ENCODE measurements at regions not wholly inside any gene's neighbourhood (a gene's known extent, or its start where the extent isn't known, plus 50 kb on each side); places are given as distances from the start of the nearest gene placed in this dataset.

GRCh38 chr10:131830446-131831130 is 70.2 kb upstream of the PPP2R2D start:
- no peak overlapping the region for H3K27ac ChIP-seq
- TF ChIP-seq, protein P1, sequence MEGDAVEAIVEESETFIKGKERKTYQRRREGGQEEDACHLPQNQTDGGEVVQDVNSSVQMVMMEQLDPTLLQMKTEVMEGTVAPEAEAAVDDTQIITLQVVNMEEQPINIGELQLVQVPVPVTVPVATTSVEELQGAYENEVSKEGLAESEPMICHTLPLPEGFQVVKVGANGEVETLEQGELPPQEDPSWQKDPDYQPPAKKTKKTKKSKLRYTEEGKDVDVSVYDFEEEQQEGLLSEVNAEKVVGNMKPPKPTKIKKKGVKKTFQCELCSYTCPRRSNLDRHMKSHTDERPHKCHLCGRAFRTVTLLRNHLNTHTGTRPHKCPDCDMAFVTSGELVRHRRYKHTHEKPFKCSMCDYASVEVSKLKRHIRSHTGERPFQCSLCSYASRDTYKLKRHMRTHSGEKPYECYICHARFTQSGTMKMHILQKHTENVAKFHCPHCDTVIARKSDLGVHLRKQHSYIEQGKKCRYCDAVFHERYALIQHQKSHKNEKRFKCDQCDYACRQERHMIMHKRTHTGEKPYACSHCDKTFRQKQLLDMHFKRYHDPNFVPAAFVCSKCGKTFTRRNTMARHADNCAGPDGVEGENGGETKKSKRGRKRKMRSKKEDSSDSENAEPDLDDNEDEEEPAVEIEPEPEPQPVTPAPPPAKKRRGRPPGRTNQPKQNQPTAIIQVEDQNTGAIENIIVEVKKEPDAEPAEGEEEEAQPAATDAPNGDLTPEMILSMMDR (IDR thresholded peaks at IDR 0.05), result no peak
- no peak for TF ChIP-seq POLR2A (IDR thresholded peaks at IDR 0.05)
- no peaks in the 10 kb centered on the region for H3K27me3 ChIP-seq
- H3K4me3 ChIP-seq, result no peak overlapping the region
- H3K4me1 ChIP-seq, result no peaks in the 10 kb centered on the region
- intact Hi-C loops (cut with DNase I; ENCODE audit: low total_unique reads), result no loop called here
- WGBS, 2 donors, result 90 to 92% methylated on average over 2 to 13 of the region's 13 CpGs
- no peak for DNase-seq
- H3K9me3 ChIP-seq, result no peaks in the 10 kb centered on the region
- H3K36me3 ChIP-seq (ENCODE audit: low read depth, missing control alignments), result no peaks in the 10 kb centered on the region

- no peaks in the 10 kb centered on the region for H3K27me3 ChIP-seq
- TF ChIP-seq, protein P1 (IDR thresholded peaks at IDR 0.05), result no peak
- no peak for TF ChIP-seq POLR2A (IDR thresholded peaks at IDR 0.05)
- no peaks in the 10 kb centered on the region for H3K9me3 ChIP-seq
- 59 to 76% methylated on average over 2 to 14 of the region's 14 CpGs for WGBS, 2 donors
- DNase-seq, result no peak
- no peaks in the 10 kb centered on the region for H3K4me1 ChIP-seq
- no peaks in the 10 kb centered on the region for H3K36me3 ChIP-seq (ENCODE audit: low read depth, missing control alignments)
- H3K27ac ChIP-seq, result no peak overlapping the region
- H3K4me3 ChIP-seq, result no peak overlapping the region
- intact Hi-C loops (cut with DNase I; ENCODE audit: low total_unique reads), result no loop called here
Measured at GRCh38 chr10:131831561-131831960, 69.2 kb upstream of the PPP2R2D start.

GRCh38 chr10:131832056-131832685 is 68.6 kb upstream of the PPP2R2D start:
- no peak for DNase-seq
- Histone ChIP-seq H3K27me3 (no peaks in the 10 kb centered on the region), H3K36me3 (ENCODE audit: low read depth, missing control alignments) (no peaks in the 10 kb centered on the region), H3K4me1 (no peaks in the 10 kb centered on the region), H3K27ac (no peak overlapping the region), H3K9me3 (no peaks in the 10 kb centered on the region), H3K4me3 (no peak overlapping the region)
- intact Hi-C loops (cut with DNase I; ENCODE audit: low total_unique reads), result no loop called here
- TF ChIP-seq, protein P1 (IDR thresholded peaks at IDR 0.05), result no peak
- no peak for TF ChIP-seq POLR2A (IDR thresholded peaks at IDR 0.05)
- 82 to 91% methylated on average over 17 of the region's 17 CpGs for WGBS, 2 donors

- 89 to 95% methylated on average over 5 of the region's 5 CpGs for WGBS, 2 donors
- TF ChIP-seq, protein P1 (IDR thresholded peaks at IDR 0.05), result no peak
- TF ChIP-seq POLR2A (IDR thresholded peaks at IDR 0.05), result no peak
- Histone ChIP-seq H3K27ac (no peak overlapping the region), H3K27me3 (no peaks in the 10 kb centered on the region), H3K9me3 (no peaks in the 10 kb centered on the region), H3K4me3 (no peak overlapping the region), H3K36me3 (ENCODE audit: low read depth, missing control alignments) (no peaks in the 10 kb centered on the region), H3K4me1 (no peaks in the 10 kb centered on the region)
- DNase-seq, result no peak
- intact Hi-C loops (cut with DNase I; ENCODE audit: low total_unique reads), result no loop called here
Measured at GRCh38 chr10:131833013-131833412, 67.8 kb upstream of the PPP2R2D start.

All from testis (tissue), 2 donors.